GM12874 (cell line): ENCODE measurements at regions not wholly inside any gene's neighbourhood (a gene's known extent, or its start where the extent isn't known, plus 50 kb on each side); places are given as distances from the start of the nearest gene placed in this dataset.

ENCODE experiments used
- CTCF ChIP-seq: IDR thresholded peaks from 2 replicates; pipeline ENCODE4 v1.5.1; 2011; ENCODE audit warnings: low read depth, mild to moderate bottlenecking, control low read depth, low read length, moderate library complexity; ENCODE audit not compliant: insufficient read depth

- no peak for TF ChIP-seq CTCF
Measured at GRCh38 chr10:52874581-52874980, 102.0 kb upstream of the MBL2 start.

GRCh38 chr10:52871191-52871843 is 98.7 kb upstream of the MBL2 start:
- TF ChIP-seq CTCF = no peak

- no peak for TF ChIP-seq CTCF
Measured at GRCh38 chr10:52870562-52870961, 98.0 kb upstream of the MBL2 start.

GRCh38 chr10:52869864-52870263 is 97.3 kb upstream of the MBL2 start:
- no peak for TF ChIP-seq CTCF

- TF ChIP-seq CTCF = no peak
Measured at GRCh38 chr10:52865213-52865612, 92.6 kb upstream of the MBL2 start.

GRCh38 chr10:52864201-52865106 is 91.9 kb upstream of the MBL2 start:
- TF ChIP-seq CTCF = no peak

- TF ChIP-seq CTCF = no peak
Measured at GRCh38 chr10:52858722-52859121, 86.1 kb upstream of the MBL2 start.
